ENCODE measurements at regions not wholly inside any gene's neighbourhood (a gene's known extent, or its start where the extent isn't known, plus 50 kb on each side); places are given as distances from the start of the nearest gene placed in this dataset.

DNA sequence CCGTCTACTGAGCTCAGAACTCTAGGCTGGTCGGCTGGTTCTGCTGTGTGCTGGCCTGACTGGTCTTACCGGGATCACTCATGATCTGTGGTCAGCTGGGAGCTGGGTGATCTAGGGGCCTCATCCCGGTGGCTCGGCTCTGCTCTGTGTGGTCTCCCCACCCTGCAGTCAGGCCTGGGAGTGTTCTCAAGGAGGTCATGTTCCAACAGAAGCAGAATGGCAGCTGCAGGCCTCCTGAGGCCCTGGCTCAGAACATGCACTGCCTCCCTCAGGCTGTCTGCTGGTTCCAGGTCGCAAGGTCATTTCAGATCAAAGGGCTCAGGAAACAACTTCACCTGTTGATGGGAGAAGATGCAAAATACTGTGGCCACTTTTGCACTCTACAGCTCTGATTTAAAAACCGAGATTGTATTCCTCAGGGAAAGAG lies 81.1 kb upstream of the RFX8 start:
- no peak for DNase-seq (ENCODE audit: low spot score)

DNA sequence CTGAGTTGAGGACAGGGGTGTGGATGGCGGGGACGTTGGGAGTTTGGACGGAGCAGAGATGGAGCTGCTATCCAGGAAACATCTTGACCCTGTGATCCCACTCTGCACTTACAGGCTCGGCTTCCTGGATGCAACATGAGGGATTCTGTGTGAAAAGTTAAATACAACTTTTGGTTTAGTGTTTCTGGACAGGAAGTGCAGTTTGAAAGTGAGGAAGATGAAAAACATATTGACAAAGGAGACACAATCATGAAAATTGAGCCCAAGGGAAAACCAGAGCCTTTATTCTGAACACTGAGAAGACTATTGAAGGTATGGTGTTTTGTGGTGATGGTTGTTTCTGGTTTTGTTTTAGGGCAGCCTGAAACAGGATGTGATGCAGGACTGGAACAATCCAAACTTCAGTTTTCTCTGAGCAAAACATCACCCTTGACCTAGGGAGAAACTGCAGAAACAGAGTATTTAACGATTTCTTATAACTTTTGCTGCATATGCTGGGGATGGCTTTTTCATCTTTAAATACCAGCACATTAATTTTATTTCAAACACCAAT lies 76.5 kb upstream of the RFX8 start:
- DNase-seq (ENCODE audit: low spot score) = no peak

DNA sequence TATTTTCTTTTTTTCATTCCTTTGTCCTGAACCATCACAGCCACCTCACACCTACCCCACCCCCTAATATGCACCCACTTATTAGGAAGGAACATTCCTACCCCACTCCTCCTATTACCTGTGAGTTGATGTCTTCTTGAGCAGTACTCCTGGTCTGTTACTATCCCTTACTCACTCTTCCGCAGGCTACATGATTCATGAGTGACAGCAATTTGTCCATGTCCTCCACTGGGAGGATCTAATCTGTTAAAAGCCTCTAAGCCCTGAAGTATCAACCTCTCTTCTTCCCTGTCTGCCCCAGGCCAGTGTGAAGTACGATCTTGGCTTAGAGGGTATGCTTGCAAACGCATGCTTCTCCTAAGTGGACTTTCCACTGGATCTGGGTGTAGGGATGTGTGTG lies 75.6 kb upstream of the RFX8 start:
- DNase-seq (ENCODE audit: low spot score) = no peak

DNA sequence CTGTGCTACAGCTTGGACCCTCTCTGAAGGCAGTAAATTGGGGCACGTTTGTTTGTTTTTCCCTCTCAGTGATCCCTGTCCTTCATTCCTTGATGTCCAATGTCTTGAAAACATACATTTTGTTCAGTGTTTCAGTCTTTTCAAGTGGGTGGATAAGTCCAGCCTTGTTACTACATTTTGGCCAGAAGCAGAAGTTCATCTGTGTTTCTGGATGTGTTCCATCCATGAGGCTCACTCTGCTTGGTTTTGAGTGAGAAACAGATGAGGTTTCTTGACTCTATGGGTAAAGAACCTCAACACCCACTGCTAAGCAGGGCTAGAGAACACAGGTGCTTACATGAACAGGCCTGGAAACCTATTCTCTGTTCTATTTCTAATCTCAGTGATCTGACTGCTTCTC lies 74.5 kb upstream of the RFX8 start:
- DNase-seq (ENCODE audit: low spot score) = no peak

DNA sequence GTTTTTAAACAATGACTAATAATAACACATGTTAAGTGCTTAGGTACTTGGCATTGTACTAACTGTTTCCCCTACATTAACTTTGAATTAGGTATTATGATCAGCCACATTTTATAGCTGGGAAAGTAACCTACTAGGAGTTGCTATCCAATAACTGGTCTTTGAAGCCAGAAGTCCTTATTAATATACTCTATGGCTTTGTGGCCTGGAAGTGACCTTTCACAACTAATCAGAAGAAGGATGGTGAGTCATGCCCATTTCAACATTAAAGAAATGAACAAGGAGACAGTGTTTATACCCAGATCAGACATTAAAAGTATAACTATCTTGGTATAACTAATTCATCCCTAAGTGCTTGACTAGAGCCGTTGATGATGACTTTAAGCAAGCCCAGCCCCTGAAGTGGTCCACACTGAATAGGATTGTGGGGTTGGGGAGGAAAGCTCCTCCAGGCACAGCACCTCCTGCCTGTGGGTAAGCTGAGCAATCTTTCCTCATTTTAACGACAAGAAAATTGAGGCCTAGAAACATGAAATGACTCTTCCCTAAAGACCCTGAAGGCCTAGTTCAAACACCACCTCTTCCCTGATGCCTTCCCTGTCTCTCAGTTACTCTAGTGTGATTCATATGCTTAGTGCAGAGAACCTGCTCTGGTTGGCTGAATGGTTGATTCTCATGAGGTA lies 71.6 kb upstream of the RFX8 start:
- peak; percentile 47 for DNase-seq (ENCODE audit: low spot score)

DNA sequence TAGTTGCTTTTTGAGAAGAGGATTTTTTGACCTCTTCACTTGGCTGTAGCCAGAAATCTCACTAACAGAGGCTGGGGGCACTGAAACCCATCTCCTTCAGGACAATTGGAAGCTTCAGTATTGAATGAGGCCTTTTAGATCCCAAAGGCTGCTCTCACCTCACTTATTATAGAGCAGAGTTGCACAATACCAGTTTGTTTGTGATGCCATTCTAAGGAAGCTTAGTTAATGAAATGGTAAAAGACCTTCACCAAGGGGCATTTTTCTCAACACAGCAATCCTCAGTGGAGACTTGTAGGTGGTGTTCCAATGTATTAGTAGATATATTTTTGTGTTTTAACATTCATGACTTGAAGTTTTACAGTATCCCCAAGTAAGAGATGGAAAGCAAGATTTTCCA lies 71.0 kb upstream of the RFX8 start:
- no peak for DNase-seq (ENCODE audit: low spot score)

DNA sequence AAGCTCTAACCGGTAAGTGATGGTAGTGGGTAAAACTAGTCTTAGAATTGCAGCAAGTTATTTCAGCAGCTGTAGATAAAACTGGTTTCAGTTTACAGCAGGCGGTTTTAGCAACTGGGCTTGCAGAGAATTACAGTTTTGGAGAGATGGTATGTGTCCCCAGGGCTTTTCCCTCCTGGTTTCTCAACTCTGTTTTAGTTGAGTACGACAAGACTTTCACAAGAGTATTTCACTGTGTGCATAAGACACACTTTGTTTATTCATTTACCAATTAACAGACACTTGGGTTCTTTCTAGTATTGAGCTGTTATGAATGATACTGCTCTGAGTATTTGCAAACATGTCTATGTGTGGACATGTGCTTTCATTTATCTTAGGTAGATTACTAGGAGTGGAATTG lies 65.6 kb upstream of the RFX8 start:
- DNase-seq (ENCODE audit: low spot score) = no peak

DNA sequence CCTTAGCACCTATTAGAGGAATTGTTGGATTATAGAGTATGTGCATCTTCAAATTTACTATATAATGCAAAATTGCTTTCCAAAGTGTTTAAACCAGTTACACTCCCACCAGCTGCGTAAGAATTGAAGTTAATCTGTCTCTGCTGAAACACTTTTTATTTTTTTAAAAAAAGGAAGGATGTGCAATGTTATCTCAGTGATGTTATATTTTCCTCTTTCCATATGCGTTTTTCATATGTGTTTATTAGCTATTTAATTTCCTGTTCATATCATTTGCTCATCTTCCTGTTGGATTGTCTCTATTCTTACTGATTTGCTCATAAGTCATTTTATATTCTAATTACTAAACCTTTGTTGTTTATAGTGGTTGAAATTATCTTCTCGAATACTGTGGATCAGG lies 63.2 kb upstream of the RFX8 start:
- no peak for DNase-seq (ENCODE audit: low spot score)

DNA sequence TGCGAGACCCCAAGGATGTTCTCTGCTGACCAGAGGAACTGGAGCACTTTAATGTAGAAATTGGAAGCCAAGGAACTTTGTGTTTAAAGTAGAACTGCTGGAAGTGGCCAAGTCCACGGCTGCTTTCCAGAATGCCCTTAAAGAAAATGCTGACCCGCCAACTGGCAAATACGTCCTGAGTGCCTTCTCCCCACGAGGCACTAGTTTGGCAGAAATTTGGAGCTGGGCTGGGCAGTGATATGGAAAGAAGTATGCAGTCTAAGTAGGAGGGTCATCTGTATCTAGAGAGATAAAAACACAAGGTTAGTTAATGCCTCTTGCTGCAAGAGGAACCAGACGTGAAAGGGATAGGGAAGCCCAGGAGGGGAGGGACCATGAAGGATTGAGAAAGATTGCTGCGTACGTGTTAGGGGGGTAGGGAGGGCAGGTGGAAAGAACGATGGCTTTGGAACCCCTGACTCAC lies 59.3 kb upstream of the RFX8 start:
- no peak for DNase-seq (ENCODE audit: low spot score)

DNA sequence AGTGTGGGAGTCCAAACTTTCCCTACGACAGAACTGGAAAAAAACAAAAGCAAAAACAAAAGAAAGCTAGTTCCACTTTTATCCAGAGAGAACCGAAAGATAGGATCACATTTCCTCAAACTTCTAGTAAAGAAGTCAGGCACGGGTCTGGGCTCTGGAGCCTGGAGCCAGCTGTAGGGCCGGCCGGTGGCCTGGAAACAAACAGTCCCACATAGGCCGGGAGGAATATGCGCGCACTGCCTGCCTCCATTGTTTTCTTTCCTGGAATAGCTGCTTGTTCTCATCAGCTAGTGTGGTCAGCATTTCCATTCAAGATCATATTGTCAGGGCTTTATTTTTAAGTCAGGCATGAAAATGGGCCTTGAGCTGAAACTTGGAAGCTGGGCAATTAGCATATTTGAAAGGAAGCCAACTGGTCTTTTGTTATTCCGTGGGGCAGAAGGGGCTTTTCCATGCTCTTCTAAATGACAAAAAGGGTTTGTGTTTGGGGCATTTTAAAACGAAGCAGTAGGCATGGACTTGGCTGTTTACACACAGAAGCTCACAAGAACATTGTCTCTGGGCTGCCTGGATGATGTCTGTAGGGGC lies 58.7 kb upstream of the RFX8 start:
- DNase-seq (ENCODE audit: low spot score) = no peak

DNA sequence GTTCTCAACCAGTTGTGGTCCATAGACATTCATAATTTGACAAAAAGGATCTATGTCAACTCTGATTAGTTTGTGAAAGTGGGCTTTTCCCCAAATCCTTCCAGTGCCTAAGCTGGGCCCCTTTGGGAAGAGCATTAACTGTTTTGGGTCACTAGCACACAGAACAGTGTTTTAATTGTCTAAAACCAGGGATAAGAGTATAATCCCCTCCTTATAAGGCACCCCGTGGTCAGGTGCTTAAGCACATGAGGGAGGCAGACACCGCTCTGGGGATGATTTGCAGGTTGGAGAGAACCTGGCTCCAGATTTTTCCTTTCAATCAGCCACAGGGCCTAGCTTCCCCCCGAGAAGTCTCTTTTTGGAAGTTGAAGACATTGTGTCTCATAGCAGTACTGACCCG lies 53.6 kb upstream of the RFX8 start:
- no peak for DNase-seq (ENCODE audit: low spot score)

DNA sequence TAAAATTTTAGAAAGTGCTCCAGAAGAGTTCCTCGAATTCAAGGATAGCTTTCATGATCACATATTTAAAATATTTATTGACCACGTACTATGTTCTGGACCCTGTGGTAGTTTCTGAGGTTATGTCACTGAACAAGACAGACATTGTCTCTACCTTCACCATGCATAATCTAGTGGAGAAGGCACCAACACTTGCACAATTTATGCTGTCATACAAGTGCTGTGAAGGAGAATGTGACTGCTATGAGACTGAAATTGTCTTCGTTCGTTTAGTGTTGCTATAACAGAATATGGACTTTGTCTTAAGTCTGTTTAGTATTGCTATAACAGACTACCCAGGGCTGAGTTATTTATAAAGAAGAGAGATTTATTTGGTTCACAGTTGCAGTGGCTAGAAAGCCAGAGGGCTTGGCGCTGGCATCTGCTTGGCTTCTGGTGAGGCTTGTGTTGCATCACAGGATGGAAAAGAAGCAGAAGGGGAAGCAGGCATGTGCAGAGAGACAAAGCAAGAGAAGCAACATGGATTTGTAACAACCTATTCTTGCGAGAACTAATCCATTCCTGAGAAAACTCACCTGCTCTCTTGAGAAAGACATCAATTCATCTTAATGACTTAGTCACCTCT lies 50.0 kb upstream of the RFX8 start:
- no peak for DNase-seq (ENCODE audit: low spot score)

All from kidney tubule cell (primary cell).